ENCODE measurements at regions not wholly inside any gene's neighbourhood (a gene's known extent, or its start where the extent isn't known, plus 50 kb on each side); places are given as distances from the start of the nearest gene placed in this dataset.

DNA sequence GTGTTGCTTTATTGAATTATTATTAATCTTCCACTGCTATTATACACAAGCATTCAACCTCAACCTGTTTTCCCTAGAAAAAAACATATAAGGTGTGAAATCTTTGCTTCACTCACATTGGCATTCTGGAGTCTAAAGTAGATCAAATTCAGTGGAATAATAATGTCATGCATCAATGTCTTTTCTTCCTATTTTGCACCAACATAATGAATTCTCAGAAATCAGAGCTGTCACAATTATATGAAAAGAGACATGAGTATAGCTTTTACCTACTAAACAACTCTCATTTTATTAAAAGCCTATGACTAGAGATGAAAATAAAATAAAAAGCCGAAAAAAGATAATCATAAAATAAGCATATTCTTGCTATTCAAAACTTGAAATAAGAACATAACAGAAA, 96.3 kb upstream of the QRFPR start:
- H3K36me3 ChIP-seq (ENCODE audit: low read depth), result no peaks in the 10 kb centered on the region
- H3K4me1 ChIP-seq (ENCODE audit: insufficient read depth), result no peaks in the 10 kb centered on the region
- no peak overlapping the region for H3K27ac ChIP-seq
- DNase-seq, result no peak
- no peaks in the 10 kb centered on the region for H3K9me3 ChIP-seq (ENCODE audit: low read depth)
- in situ Hi-C loops (cut with MboI), result no loop called here
- H3K9me2 ChIP-seq (ENCODE audit: insufficient read depth), result 0 out of 2 replicates have a peak, but pooled peaks cover 3% of the 10 kb centered on the region
- no peak for TF ChIP-seq EZH2 (IDR thresholded peaks at IDR 0.05; ENCODE audit: insufficient read depth, poor library complexity, severe bottlenecking)
- TF ChIP-seq EZH2phosphoT487 (IDR thresholded peaks at IDR 0.05; ENCODE audit: insufficient read depth, low read depth), result no peak
- no peaks in the 10 kb centered on the region for H3K79me2 ChIP-seq (ENCODE audit: insufficient read depth)
- no peaks in the 10 kb centered on the region for H4K20me1 ChIP-seq (ENCODE audit: insufficient read depth)
- no peak overlapping the region for H3K4me3 ChIP-seq
- H3F3A ChIP-seq (ENCODE audit: insufficient read depth), result no peaks in the 10 kb centered on the region
- peak overlapping the region; percentile 17; the same call in 1 of the 2 replicates for H2AFZ ChIP-seq
- no peak overlapping the region for H3K9ac ChIP-seq
- H3K27me3 ChIP-seq (replicated peaks; ENCODE audit: insufficient read depth), result 0 out of 2 replicates have a peak, but pooled peaks cover 6% of the 10 kb centered on the region
- no peak overlapping the region for H3K4me2 ChIP-seq (ENCODE audit: unreplicated experiment)
- WGBS, 2 experiments (ENCODE audit: low coverage in 1 of 2, low lambda C conversion rate in 2 of 2, missing lambda C conversion rate in 2 of 2), result 35 to 55% methylated on average over 1 of the region's 1 CpG

DNA sequence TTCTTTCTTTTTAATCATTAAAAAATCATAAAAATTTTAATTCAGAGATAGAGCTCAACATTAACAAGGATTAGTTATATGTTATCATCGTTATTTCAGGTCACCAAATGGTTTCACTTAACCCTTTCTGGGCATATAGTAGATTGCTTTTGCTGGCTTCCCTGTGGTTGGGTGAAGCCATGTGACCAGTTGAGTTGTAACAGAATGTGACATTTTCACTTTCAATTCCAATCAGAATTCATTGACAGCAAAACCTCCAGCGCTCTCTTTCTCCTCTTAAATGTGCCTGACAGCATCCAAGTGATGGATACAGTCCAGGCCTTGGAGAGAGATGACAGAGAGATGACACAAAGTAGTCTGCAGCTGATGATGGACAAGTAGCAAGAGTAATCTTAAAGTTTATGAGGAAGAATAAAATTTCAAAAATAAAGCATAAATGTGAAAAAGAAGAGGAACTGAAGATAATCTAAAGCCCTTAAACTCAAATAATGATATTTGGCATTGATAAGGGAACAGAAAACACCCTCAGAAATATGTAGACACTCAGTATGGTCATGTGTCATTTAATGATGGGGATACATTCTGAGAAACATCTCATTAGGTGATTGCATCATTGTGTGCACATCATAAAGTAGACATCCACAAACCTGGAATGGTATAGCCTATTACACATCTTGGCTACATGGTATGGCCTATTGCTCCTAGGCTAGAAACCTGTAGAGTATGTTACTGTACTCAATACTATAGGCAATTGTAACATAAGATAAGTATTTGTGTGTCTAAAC, 92.3 kb upstream of the QRFPR start:
- DNase-seq, result no peak
- Histone ChIP-seq H3K27me3 (replicated peaks; ENCODE audit: insufficient read depth) (0 out of 2 replicates have a peak, but pooled peaks cover 6% of the 10 kb centered on the region), H2AFZ (no peak overlapping the region), H3K9me3 (ENCODE audit: low read depth) (no peaks in the 10 kb centered on the region), H3K9ac (no peak overlapping the region), H3F3A (ENCODE audit: insufficient read depth) (no peaks in the 10 kb centered on the region), H3K79me2 (ENCODE audit: insufficient read depth) (no peaks in the 10 kb centered on the region), H3K4me1 (ENCODE audit: insufficient read depth) (no peaks in the 10 kb centered on the region), H3K4me3 (no peak overlapping the region), H4K20me1 (ENCODE audit: insufficient read depth) (no peaks in the 10 kb centered on the region), H3K27ac (no peak overlapping the region), H3K36me3 (ENCODE audit: low read depth) (no peaks in the 10 kb centered on the region), H3K4me2 (ENCODE audit: unreplicated experiment) (no peak overlapping the region), H3K9me2 (ENCODE audit: insufficient read depth) (0 out of 2 replicates have a peak, but pooled peaks cover 3% of the 10 kb centered on the region)
- in situ Hi-C loops (cut with MboI), result no loop called here
- WGBS, 2 experiments (ENCODE audit: low coverage in 1 of 2, low lambda C conversion rate in 2 of 2, missing lambda C conversion rate in 2 of 2), result 32 to 37% methylated on average over 2 of the region's 2 CpGs
- TF ChIP-seq EZH2 (IDR thresholded peaks at IDR 0.05; ENCODE audit: insufficient read depth, poor library complexity, severe bottlenecking) (no peak), EZH2phosphoT487 (IDR thresholded peaks at IDR 0.05; ENCODE audit: insufficient read depth, low read depth) (no peak)

DNA sequence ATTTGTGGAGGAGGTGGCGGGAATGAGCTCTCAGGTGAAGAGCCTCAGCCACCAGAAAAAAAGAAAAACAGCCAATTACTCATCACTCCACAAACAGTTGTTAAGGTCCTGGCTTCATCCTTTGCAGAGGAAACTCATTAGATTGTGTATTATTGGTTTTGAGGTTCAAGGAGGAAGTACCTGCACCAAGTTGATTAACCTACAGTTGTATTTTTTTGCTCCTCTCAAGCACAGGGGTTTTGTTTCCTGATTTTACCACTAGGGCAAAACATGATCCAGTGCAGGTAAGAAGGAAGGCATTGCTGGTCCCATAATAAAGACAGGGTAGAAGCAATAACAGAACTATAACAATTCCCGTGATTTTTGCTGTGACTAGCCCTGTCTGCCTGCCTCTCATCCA, 84.0 kb upstream of the QRFPR start:
- 46 to 52% methylated on average over 2 of the region's 2 CpGs for WGBS, 2 experiments (ENCODE audit: low coverage in 1 of 2, low lambda C conversion rate in 2 of 2, missing lambda C conversion rate in 2 of 2)
- in situ Hi-C loops (cut with MboI), result no loop called here
- no peaks in the 10 kb centered on the region for H4K20me1 ChIP-seq (ENCODE audit: insufficient read depth)
- H3K4me2 ChIP-seq (ENCODE audit: unreplicated experiment), result no peak overlapping the region
- H3K4me3 ChIP-seq, result no peak overlapping the region
- no peak for DNase-seq
- no peaks in the 10 kb centered on the region for H3K79me2 ChIP-seq (ENCODE audit: insufficient read depth)
- no peak overlapping the region for H3K27ac ChIP-seq
- no peaks in the 10 kb centered on the region for H3K4me1 ChIP-seq (ENCODE audit: insufficient read depth)
- H3K9ac ChIP-seq, result no peak overlapping the region
- no peaks in the 10 kb centered on the region for H3K9me3 ChIP-seq (ENCODE audit: low read depth)
- peaks cover 32% of the 10 kb centered on the region; the same call in 1 of the 2 replicates for H3K27me3 ChIP-seq (replicated peaks; ENCODE audit: insufficient read depth)
- H3K36me3 ChIP-seq (ENCODE audit: low read depth), result no peaks in the 10 kb centered on the region
- no peaks in the 10 kb centered on the region for H3F3A ChIP-seq (ENCODE audit: insufficient read depth)
- H2AFZ ChIP-seq, result no peak overlapping the region
- H3K9me2 ChIP-seq (ENCODE audit: insufficient read depth), result no peaks in the 10 kb centered on the region
- TF ChIP-seq EZH2 (IDR thresholded peaks at IDR 0.05; ENCODE audit: insufficient read depth, poor library complexity, severe bottlenecking) (no peak), EZH2phosphoT487 (IDR thresholded peaks at IDR 0.05; ENCODE audit: insufficient read depth, low read depth) (no peak)

DNA sequence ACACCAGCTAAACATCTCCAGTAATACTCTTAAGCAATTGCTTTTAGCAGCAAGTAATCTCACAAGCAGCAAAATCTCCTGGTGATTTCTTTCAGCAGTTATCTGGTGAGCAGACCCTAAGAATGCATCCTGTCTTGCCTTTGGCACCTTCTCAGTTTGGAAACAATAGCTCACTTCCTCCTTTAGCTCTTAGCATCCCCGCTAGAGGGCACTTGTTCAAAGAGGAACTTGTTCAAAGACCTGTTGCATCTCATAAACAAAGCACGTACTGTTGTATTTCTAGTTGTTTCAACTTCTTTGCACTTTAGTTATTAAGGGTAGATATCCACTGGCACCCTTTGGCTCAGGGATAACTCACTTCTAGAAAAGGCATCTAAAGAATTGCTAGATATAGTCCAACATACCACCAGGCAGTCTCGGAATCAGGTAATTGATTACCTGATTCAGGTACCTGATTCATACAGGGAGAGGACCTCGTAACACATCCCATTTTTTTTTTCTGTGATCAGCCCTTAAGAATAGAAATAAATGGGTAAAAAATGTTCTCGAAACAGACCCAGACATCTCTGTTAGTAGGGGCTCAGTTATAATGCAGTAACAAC, 81.9 kb upstream of the QRFPR start:
- Histone ChIP-seq H3K36me3 (ENCODE audit: low read depth) (no peaks in the 10 kb centered on the region), H3K4me2 (ENCODE audit: unreplicated experiment) (no peak overlapping the region), H4K20me1 (ENCODE audit: insufficient read depth) (no peaks in the 10 kb centered on the region), H3K27me3 (replicated peaks; ENCODE audit: insufficient read depth) (peaks cover 52% of the 10 kb centered on the region), H3K27ac (no peak overlapping the region), H3K9me2 (ENCODE audit: insufficient read depth) (no peaks in the 10 kb centered on the region), H3K9me3 (ENCODE audit: low read depth) (no peaks in the 10 kb centered on the region), H3K79me2 (ENCODE audit: insufficient read depth) (no peaks in the 10 kb centered on the region), H3K4me3 (no peak overlapping the region), H3K9ac (no peak overlapping the region), H3F3A (ENCODE audit: insufficient read depth) (no peaks in the 10 kb centered on the region), H3K4me1 (ENCODE audit: insufficient read depth) (no peaks in the 10 kb centered on the region), H2AFZ (no peak overlapping the region)
- in situ Hi-C loops (cut with MboI), result no loop called here
- no peak for TF ChIP-seq EZH2phosphoT487 (IDR thresholded peaks at IDR 0.05; ENCODE audit: insufficient read depth, low read depth)
- no peak for TF ChIP-seq EZH2 (IDR thresholded peaks at IDR 0.05; ENCODE audit: insufficient read depth, poor library complexity, severe bottlenecking)
- DNase-seq, result peak; percentile 88
- WGBS, 2 experiments (ENCODE audit: low coverage in 1 of 2, low lambda C conversion rate in 2 of 2, missing lambda C conversion rate in 2 of 2), result 32 to 35% methylated on average over 5 of the region's 5 CpGs

Data from GM23248 (cell line).